SU-DHL-6 (cell line): ENCODE measurements at regions not wholly inside any gene's neighbourhood (a gene's known extent, or its start where the extent isn't known, plus 50 kb on each side); places are given as distances from the start of the nearest gene placed in this dataset.

Experiments used
- H2AFZ ChIP-seq: fragments of 200-600 bp; sonication (generic); 2 replicates; pipeline ENCODE4 v1.6.1; 2014; ENCODE audit warnings: low read depth, mild to moderate bottlenecking, moderate library complexity, mixed read lengths, antibody characterized with exemption, low read length; ENCODE audit not compliant: severe bottlenecking
- H3F3A ChIP-seq: fragments of 200-600 bp; shearing (Covaris generic); 2 replicates; pipeline ENCODE4 v1.6.0; 2016; ENCODE audit warnings: antibody characterized with exemption, mild to moderate bottlenecking; ENCODE audit not compliant: insufficient read depth
- H3K27ac ChIP-seq: fragments of 200-600 bp; sonication (generic); 2 replicates; pipeline ENCODE4 v1.5.1; 2016; ENCODE audit warnings: low read depth, mild to moderate bottlenecking, low read length, moderate library complexity, mixed read lengths
- H3K27me3 ChIP-seq: fragments of 200-600 bp; sonication (generic), shearing (Covaris generic); 2 replicates; pipeline ENCODE4 v1.6.0; 2014; ENCODE audit warnings: mild to moderate bottlenecking, low read length
- H3K36me3 ChIP-seq: fragments of 200-600 bp; sonication (generic); 2 replicates; pipeline ENCODE4 v1.6.1; 2014; ENCODE audit warnings: mild to moderate bottlenecking, low read length, mixed read lengths
- H3K4me2 ChIP-seq: fragments of 300-600, 200-600 bp; shearing (Covaris generic), sonication (generic); 2 replicates; pipeline ENCODE4 v1.6.0; 2014; ENCODE audit warnings: low read length, low read depth, mild to moderate bottlenecking; ENCODE audit not compliant: poor library complexity, severe bottlenecking
- H3K4me3 ChIP-seq: fragments of 200-600 bp; sonication (generic); 2 replicates; pipeline ENCODE4 v1.5.1; 2014; ENCODE audit warnings: antibody characterized with exemption, low read length, mild to moderate bottlenecking, mixed read lengths; ENCODE audit not compliant: insufficient read depth, poor library complexity, severe bottlenecking
- H3K79me2 ChIP-seq: fragments of 200-600 bp; sonication (generic); 2 replicates; pipeline ENCODE4 v1.6.1; 2014; ENCODE audit warnings: mild to moderate bottlenecking, low read length, moderate library complexity; ENCODE audit not compliant: insufficient read depth
- H3K9ac ChIP-seq: fragments of 200-600 bp; sonication (generic); 2 replicates; pipeline ENCODE4 v1.7.0; 2014; ENCODE audit warnings: mild to moderate bottlenecking, low read length
- H3K9me2 ChIP-seq: fragments of 200-600 bp; sonication (generic); replicated peaks from 2 replicates; pipeline ENCODE4 v1.6.1; 2014; ENCODE audit warnings: low read length; ENCODE audit not compliant: insufficient read depth
- H3K9me3 ChIP-seq: fragments of 200-600 bp; sonication (generic); 2 replicates; pipeline ENCODE4 v1.6.1; 2014; ENCODE audit warnings: low read length, mixed read lengths; ENCODE audit not compliant: insufficient read depth
- H4K20me1 ChIP-seq: fragments of 200-600 bp; sonication (generic); 2 replicates; pipeline ENCODE4 v1.6.1; 2014; ENCODE audit warnings: low read depth, mild to moderate bottlenecking, antibody characterized with exemption, low read length, moderate library complexity, mixed read lengths
- CTCF ChIP-seq: fragments of 200-600 bp; sonication (generic); IDR thresholded peaks from one replicate; pipeline ENCODE4 v1.5.1; 2017; ENCODE audit warnings: antibody characterized with exemption, mild to moderate bottlenecking, low read length, moderate library complexity; ENCODE audit not compliant: insufficient read depth, poor library complexity, severe bottlenecking
- EZH2phosphoT487 ChIP-seq: fragments of 200-600 bp; sonication (generic), shearing (Covaris generic); conservative IDR thresholded peaks from 2 replicates; pipeline ENCODE4 v1.6.1; 2018; ENCODE audit warnings: mild to moderate bottlenecking, antibody characterized with exemption, low read length, moderate library complexity, mixed read lengths

- no peak overlapping the region for H3K27ac ChIP-seq
- H3K9me3 ChIP-seq = no peaks in the 10 kb centered on the region
- TF ChIP-seq CTCF (no peak), EZH2phosphoT487 (no peak)
- H2AFZ ChIP-seq = no peak overlapping the region
- no peak overlapping the region for H3K4me3 ChIP-seq
- H3K9me2 ChIP-seq = no peaks in the 10 kb centered on the region
- H4K20me1 ChIP-seq = no peaks in the 10 kb centered on the region
- H3F3A ChIP-seq = no peaks in the 10 kb centered on the region
- H3K27me3 ChIP-seq = no peaks in the 10 kb centered on the region
- no peaks in the 10 kb centered on the region for H3K36me3 ChIP-seq
- no peak overlapping the region for H3K4me2 ChIP-seq
- H3K79me2 ChIP-seq = no peaks in the 10 kb centered on the region
- no peak overlapping the region for H3K9ac ChIP-seq
Observed at GRCh38 chr6:168793649-168794048, 352.7 kb downstream of the SMOC2 start.

- H3K27ac ChIP-seq = no peak overlapping the region
- no peaks in the 10 kb centered on the region for H3K9me3 ChIP-seq
- H4K20me1 ChIP-seq = no peaks in the 10 kb centered on the region
- no peaks in the 10 kb centered on the region for H3K27me3 ChIP-seq
- H2AFZ ChIP-seq = no peak overlapping the region
- no peaks in the 10 kb centered on the region for H3K9me2 ChIP-seq
- H3K36me3 ChIP-seq = no peaks in the 10 kb centered on the region
- H3K4me2 ChIP-seq = no peak overlapping the region
- no peaks in the 10 kb centered on the region for H3K79me2 ChIP-seq
- no peak overlapping the region for H3K9ac ChIP-seq
- H3F3A ChIP-seq = no peaks in the 10 kb centered on the region
- H3K4me3 ChIP-seq = no peak overlapping the region
- TF ChIP-seq CTCF = no peak
Observed at GRCh38 chr6:168791917-168792316, 350.9 kb downstream of the SMOC2 start.

GRCh38 chr6:168789699-168790098 is 348.7 kb downstream of the SMOC2 start:
- Histone ChIP-seq H3K27me3 (no peaks in the 10 kb centered on the region), H3K9me3 (no peaks in the 10 kb centered on the region), H3K4me3 (no peak overlapping the region), H3K9ac (no peak overlapping the region), H4K20me1 (no peaks in the 10 kb centered on the region), H3K9me2 (no peaks in the 10 kb centered on the region), H3K79me2 (no peaks in the 10 kb centered on the region), H3F3A (no peaks in the 10 kb centered on the region), H3K36me3 (no peaks in the 10 kb centered on the region), H3K4me2 (no peak overlapping the region), H2AFZ (no peak overlapping the region), H3K27ac (no peak overlapping the region)
- TF ChIP-seq EZH2phosphoT487 (no peak), CTCF (no peak)
